Heart left ventricle (tissue), 16 donors: ENCODE measurements at regions not wholly inside any gene's neighbourhood (a gene's known extent, or its start where the extent isn't known, plus 50 kb on each side); places are given as distances from the start of the nearest gene placed in this dataset.

ENCODE experiments used
- ATAC-seq, 4 donors: fragments of 200-7000 bp; cut with Tn5 transposase; one replicate each; pipeline ENCODE4 v1.9.1; 2020 to 2022; ENCODE audit warnings: moderate library complexity in 4 of 4, mild to moderate bottlenecking in 3 of 4, moderate number of reproducible peaks in 1 of 4
- DNase-seq, 5 donors: peaks; one replicate each; pipeline ENCODE4 v3.0.0-alpha.2; 2020
- H3K27ac ChIP-seq, 12 donors: fragments of 200-600 bp; sonication (generic) in 4 of 12; one replicate each; pipeline versions ENCODE4 v1.5.0 to v1.8.0; 2016 to 2022; ENCODE audit warnings: mild to moderate bottlenecking in 2 of 12
- H3K27me3 ChIP-seq, 9 donors: fragments of 200-600 bp; sonication (generic) in 2 of 9; one replicate each; pipeline versions ENCODE4 v1.5.1 to v1.8.0; 2016 to 2022; ENCODE audit warnings: mild to moderate bottlenecking in 3 of 9
- H3K36me3 ChIP-seq, 9 donors: fragments of 200-600 bp; sonication (generic) in 2 of 9; one replicate each; pipeline versions ENCODE4 v1.5.0 to v1.8.0; 2018 to 2022; ENCODE audit warnings: mild to moderate bottlenecking in 2 of 9
- H3K4me1 ChIP-seq, 12 donors: fragments of 200-600 bp; sonication (generic) in 4 of 12; one replicate each; pipeline versions ENCODE4 v1.5.0 to v1.8.0; 2016 to 2022; ENCODE audit warnings: mild to moderate bottlenecking in 3 of 12
- H3K4me3 ChIP-seq, 12 donors: fragments of 200-600 bp; sonication (generic) in 4 of 12; one replicate each; pipeline versions ENCODE4 v1.5.0 to v1.8.0; 2017 to 2022; ENCODE audit warnings: mild to moderate bottlenecking in 9 of 12, moderate library complexity in 4 of 12
- H3K9me3 ChIP-seq, 12 donors: fragments of 200-600 bp; sonication (generic) in 4 of 12; one replicate each; pipeline versions ENCODE4 v1.5.0 to v1.8.0; 2016 to 2022; ENCODE audit warnings: mild to moderate bottlenecking in 1 of 12
- POLR2A ChIP-seq, 2 donors: fragments of 450-650 bp; IDR thresholded peaks; one replicate each; pipeline ENCODE4 v1.6.1; 2017; ENCODE audit warnings: antibody characterized with exemption in 2 of 2, mild to moderate bottlenecking in 2 of 2, moderate library complexity in 2 of 2
- WGBS, 4 donors: extraction: QIAGEN DNeasy Blood & Tissue Kit in 2 of 4; methylation state at CpG; one replicate each; pipeline versions ENCODE4 v1.1.5 to v1.1.7; 2013 to 2018; 5-methylcytosine and 5-hydroxymethylcytosine counted together
- intact Hi-C, 10 donors: fragments of 100-400 bp; cut with DNase I; formaldehyde crosslinking; loops; one replicate each; pipeline versions ENCODE4 v1.11.1 to v1.14.2; 2022
- TF ChIP-seq, protein P1 (sequence below), 12 donors: fragments of 200-600 bp; sonication (generic) in 4 of 12; IDR thresholded peaks; one replicate each; pipeline versions ENCODE4 v1.5.0 to v1.8.0; 2018 to 2022; ENCODE audit warnings: antibody characterized with exemption in 12 of 12, mild to moderate bottlenecking in 5 of 12
- donor health status: ischemic (EF 13 %, LVEDD 7.1; RV severe dilation, severe dysfunction).
- donor health status: healthy with polysubstance abuse.
- donor health status: DM: no; HTN: yes; CAD: no.
- donor health status: DM: no; HTN: no; CAD: no.
- donor health status: ischemic (EF 25% LVEDD 6.9; RV normal size, moderate dysfunction).
- donor health status: ischemic (EF 25% LVEDD 5.7; RV mildly dilated, moderate dysfunction).
- donor health status: healthy.
- donor health status: DM: yes; HTN: yes; CAD: no.
- donor health status: ischemic (EF 35%, LVEDD 5.7; RV mildly dilated, moderate dysfunction).
- donor health status: nonischemic (EF 11% LVEDD 7.7; RV severe dilation, severe dysfunction).
- donor health status: DM: yes; HTN: yes; CAD: no.
- donor health status: PGD.
- donor health status: ischemic (EF 29% LVEDD 5.4; RV normal size, mild dysfunction).
- donor health status: nonischemic (EF 23%, LVEDD 6.1; RV moderate dilation, normal function).

DNA sequence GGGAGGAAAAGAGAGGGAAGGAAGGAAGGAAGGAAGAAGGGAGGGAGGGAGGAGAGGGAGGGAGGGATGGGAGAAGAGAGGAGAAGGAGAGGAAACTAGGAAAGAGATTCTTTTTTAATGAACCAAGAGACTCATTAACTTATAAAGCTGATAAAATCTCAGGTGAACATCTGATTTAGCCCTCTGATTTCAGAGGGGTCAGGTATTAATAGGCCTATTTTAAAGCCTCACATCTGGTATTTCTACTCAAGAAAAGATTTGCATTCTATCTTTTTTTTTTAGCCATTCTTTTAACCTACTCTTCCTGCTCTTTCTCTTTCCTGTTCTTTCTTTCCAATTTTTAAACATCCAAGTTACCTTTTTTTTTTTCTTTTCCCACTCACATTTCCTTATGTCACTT, 103.3 kb upstream of the CPEB2 start:
- Histone ChIP-seq H3K27ac (no peak overlapping the region), H3K36me3 (no peaks in the 10 kb centered on the region), H3K9me3 (no peaks in the 10 kb centered on the region), H3K4me3 (no peak overlapping the region), H3K4me1 (peaks cover 0 to 4% (median 0%) of the 10 kb centered on the region in 12 donors), H3K27me3 (no peaks in the 10 kb centered on the region)
- TF ChIP-seq POLR2A (IDR thresholded peaks at IDR 0.05) = no peak
- TF ChIP-seq, protein P1, sequence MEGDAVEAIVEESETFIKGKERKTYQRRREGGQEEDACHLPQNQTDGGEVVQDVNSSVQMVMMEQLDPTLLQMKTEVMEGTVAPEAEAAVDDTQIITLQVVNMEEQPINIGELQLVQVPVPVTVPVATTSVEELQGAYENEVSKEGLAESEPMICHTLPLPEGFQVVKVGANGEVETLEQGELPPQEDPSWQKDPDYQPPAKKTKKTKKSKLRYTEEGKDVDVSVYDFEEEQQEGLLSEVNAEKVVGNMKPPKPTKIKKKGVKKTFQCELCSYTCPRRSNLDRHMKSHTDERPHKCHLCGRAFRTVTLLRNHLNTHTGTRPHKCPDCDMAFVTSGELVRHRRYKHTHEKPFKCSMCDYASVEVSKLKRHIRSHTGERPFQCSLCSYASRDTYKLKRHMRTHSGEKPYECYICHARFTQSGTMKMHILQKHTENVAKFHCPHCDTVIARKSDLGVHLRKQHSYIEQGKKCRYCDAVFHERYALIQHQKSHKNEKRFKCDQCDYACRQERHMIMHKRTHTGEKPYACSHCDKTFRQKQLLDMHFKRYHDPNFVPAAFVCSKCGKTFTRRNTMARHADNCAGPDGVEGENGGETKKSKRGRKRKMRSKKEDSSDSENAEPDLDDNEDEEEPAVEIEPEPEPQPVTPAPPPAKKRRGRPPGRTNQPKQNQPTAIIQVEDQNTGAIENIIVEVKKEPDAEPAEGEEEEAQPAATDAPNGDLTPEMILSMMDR (IDR thresholded peaks at IDR 0.05) = no peak
- ATAC-seq (no peak), DNase-seq (no peak)
- intact Hi-C loops = no loop called here

DNA sequence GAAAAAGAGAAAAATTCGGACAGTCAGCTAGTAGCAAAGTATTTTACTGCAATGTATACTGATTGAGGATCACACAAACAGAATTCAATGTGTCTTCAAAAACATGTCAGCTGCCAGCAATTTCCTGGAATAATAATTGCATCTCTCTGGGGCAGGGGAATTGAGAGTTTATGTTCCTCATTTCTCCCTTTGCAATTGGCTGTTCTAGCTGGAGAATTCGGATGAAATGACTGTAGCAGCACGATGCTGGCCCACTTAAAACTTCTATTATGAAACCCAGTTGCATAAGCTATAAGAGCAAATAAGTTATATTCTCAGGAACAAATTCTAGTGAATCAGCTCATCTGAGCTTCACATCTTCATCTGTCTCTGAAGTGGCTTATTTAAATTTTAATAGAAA, 99.9 kb upstream of the CPEB2 start:
- 73 to 78% (median 76%) methylated on average over 3 of the region's 3 CpGs for WGBS, 4 donors
- ATAC-seq (no peak), DNase-seq (no peak)
- no peak overlapping the region for H3K27ac ChIP-seq
- H3K36me3 ChIP-seq = no peaks in the 10 kb centered on the region
- TF ChIP-seq POLR2A (IDR thresholded peaks at IDR 0.05) = no peak
- TF ChIP-seq, protein P1 (IDR thresholded peaks at IDR 0.05) = no peak
- H3K4me3 ChIP-seq = no peak overlapping the region
- peaks cover 0 to 4% (median 0%) of the 10 kb centered on the region in 12 donors for H3K4me1 ChIP-seq
- no peaks in the 10 kb centered on the region for H3K9me3 ChIP-seq
- intact Hi-C loops = no loop called here
- H3K27me3 ChIP-seq = no peaks in the 10 kb centered on the region

DNA sequence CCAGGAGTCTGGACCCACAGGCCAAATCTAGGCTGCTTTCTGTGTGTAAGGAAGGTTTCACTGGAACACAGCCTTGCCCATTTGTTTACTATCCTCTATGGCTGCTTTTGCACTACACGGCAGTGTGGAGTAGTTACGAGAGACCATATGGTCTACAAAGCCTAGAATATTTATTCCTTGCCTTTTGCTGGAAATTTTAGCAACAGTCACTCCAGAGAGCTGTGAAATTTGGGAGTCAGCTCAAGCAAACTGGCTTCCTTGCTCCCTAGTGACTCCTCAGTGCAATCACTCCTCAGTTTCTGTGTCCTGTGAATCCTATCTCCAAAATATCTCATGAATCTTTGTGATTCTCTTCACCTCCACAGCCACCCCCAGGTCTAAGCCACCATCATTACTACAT, 99.0 kb upstream of the CPEB2 start:
- peaks cover 0 to 3% (median 0%) of the 10 kb centered on the region in 12 donors for H3K4me1 ChIP-seq
- no peaks in the 10 kb centered on the region for H3K27me3 ChIP-seq
- intact Hi-C loops = no loop called here
- H3K27ac ChIP-seq = no peak overlapping the region
- no peaks in the 10 kb centered on the region for H3K9me3 ChIP-seq
- H3K36me3 ChIP-seq = no peaks in the 10 kb centered on the region
- TF ChIP-seq, protein P1 (IDR thresholded peaks at IDR 0.05) = no peak
- TF ChIP-seq POLR2A (IDR thresholded peaks at IDR 0.05) = no peak
- H3K4me3 ChIP-seq = no peak overlapping the region
- 92 to 100% (median 97%) methylated on average over 2 of the region's 2 CpGs for WGBS, 4 donors
- DNase-seq (no peak), ATAC-seq (no peak)

DNA sequence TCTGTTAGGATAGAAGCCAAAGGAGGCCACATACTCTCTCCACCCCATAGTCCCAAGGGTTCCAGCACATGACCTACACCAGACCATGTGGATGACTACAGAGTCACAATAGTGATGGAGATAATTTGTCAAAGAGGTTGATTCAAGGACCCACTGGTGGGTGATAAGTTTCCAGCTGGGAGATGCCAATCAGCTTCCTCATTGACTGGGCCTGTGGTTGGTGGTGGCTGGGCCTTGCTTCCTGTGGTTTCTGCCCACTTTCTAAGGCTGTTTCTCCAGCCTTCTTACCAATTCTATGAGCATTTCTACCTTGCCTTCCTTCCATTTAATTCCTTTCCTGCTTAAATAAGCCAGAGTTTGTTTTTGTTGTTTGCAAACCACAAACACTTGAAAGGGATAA, 95.5 kb upstream of the CPEB2 start:
- no peak overlapping the region for H3K27ac ChIP-seq
- TF ChIP-seq, protein P1 (IDR thresholded peaks at IDR 0.05) = no peak
- no peak for TF ChIP-seq POLR2A (IDR thresholded peaks at IDR 0.05)
- H3K9me3 ChIP-seq = no peaks in the 10 kb centered on the region
- H3K27me3 ChIP-seq = no peaks in the 10 kb centered on the region
- ATAC-seq (no peak), DNase-seq (no peak)
- no peaks in the 10 kb centered on the region for H3K4me1 ChIP-seq
- no peaks in the 10 kb centered on the region for H3K36me3 ChIP-seq
- H3K4me3 ChIP-seq = no peak overlapping the region
- intact Hi-C loops = no loop called here
